ENCODE measurements at regions not wholly inside any gene's neighbourhood (a gene's known extent, or its start where the extent isn't known, plus 50 kb on each side); places are given as distances from the start of the nearest gene placed in this dataset.
"Not testable (repeated sequence)": the region's sequence is repeated elsewhere in the genome, so short reads cannot be mapped to it uniquely, and the experiment has no call there.

- Histone ChIP-seq H3K4me1 (ENCODE audit: insufficient read depth, insufficient read length) (no peaks in the 10 kb centered on the region), H3K36me3 (ENCODE audit: insufficient read depth, insufficient read length, low read length) (no peaks in the 10 kb centered on the region), H3K27me3 (ENCODE audit: insufficient read depth, insufficient read length) (no peaks in the 10 kb centered on the region), H3K9me3 (ENCODE audit: insufficient read depth, low read length) (no peaks in the 10 kb centered on the region), H3K4me3 (ENCODE audit: insufficient read length, low read depth) (no peak overlapping the region), H3K9ac (ENCODE audit: insufficient read length, low read depth) (no peak overlapping the region)
- DNase-seq (ENCODE audit: low read depth, low spot score), result no peak
- TF ChIP-seq ZNF274 (IDR thresholded peaks at IDR 0.05; ENCODE audit: low read depth, low read length) (no peak), YY1 (IDR thresholded peaks at IDR 0.05; ENCODE audit: insufficient read depth, insufficient read length) (no peak)
Observed at GRCh38 chrX:127782904-127783303, 269.3 kb downstream of the ACTRT1 start.

- Histone ChIP-seq H3K4me3 (ENCODE audit: insufficient read length, low read depth) (no peak overlapping the region), H3K36me3 (ENCODE audit: insufficient read depth, insufficient read length, low read length) (no peaks in the 10 kb centered on the region), H3K9ac (ENCODE audit: insufficient read length, low read depth) (no peak overlapping the region), H3K9me3 (ENCODE audit: insufficient read depth, low read length) (no peaks in the 10 kb centered on the region), H3K4me1 (ENCODE audit: insufficient read depth, insufficient read length) (no peaks in the 10 kb centered on the region), H3K27me3 (ENCODE audit: insufficient read depth, insufficient read length) (no peaks in the 10 kb centered on the region)
- DNase-seq (ENCODE audit: low read depth, low spot score), result no peak
- TF ChIP-seq YY1 (IDR thresholded peaks at IDR 0.05; ENCODE audit: insufficient read depth, insufficient read length) (no peak), SUZ12 (IDR thresholded peaks at IDR 0.05; ENCODE audit: extremely low read depth, insufficient read depth, insufficient read length) (no peak)
Observed at GRCh38 chrX:127764674-127765073, 287.5 kb downstream of the ACTRT1 start.

- DNase-seq (ENCODE audit: low read depth, low spot score), result no peak
- Histone ChIP-seq H3K36me3 (ENCODE audit: insufficient read depth, insufficient read length, low read length) (no peaks in the 10 kb centered on the region), H3K9ac (ENCODE audit: insufficient read length, low read depth) (no peak overlapping the region), H3K4me1 (ENCODE audit: insufficient read depth, insufficient read length) (no peaks in the 10 kb centered on the region), H3K9me3 (ENCODE audit: insufficient read depth, low read length) (no peaks in the 10 kb centered on the region), H3K4me3 (ENCODE audit: insufficient read length, low read depth) (no peak overlapping the region), H3K27me3 (ENCODE audit: insufficient read depth, insufficient read length) (no peaks in the 10 kb centered on the region)
- no peak for TF ChIP-seq YY1 (IDR thresholded peaks at IDR 0.05; ENCODE audit: insufficient read depth, insufficient read length)
- TF ChIP-seq ZNF274 (IDR thresholded peaks at IDR 0.05; ENCODE audit: low read depth, low read length), result no peak
- no peak for TF ChIP-seq SUZ12 (IDR thresholded peaks at IDR 0.05; ENCODE audit: extremely low read depth, insufficient read depth, insufficient read length)
Observed at GRCh38 chrX:127762663-127763062, 289.5 kb downstream of the ACTRT1 start.

DNA sequence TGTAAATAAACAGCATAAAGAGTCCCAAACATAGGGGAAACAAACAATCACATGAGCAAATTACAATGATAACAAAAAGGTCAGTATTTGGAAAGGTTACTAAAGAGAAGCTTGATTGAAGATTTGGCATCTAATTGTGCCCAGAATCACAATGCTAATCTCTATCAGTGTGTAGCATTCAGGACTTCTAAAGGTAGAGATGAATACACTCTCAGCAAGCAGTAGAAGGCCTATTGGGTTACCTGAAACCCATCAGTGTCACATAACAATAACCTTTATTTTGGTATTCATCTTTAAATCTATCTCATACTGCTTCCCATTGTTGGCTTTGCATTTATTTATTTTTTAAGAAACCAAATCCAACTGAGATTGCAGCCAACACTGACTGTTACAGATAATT, 319.5 kb downstream of the ACTRT1 start:
- Histone ChIP-seq H3K27me3 (ENCODE audit: insufficient read depth, insufficient read length) (no peaks in the 10 kb centered on the region), H3K9me3 (ENCODE audit: insufficient read depth, low read length) (no peaks in the 10 kb centered on the region), H3K4me3 (ENCODE audit: insufficient read length, low read depth) (no peak overlapping the region), H3K9ac (ENCODE audit: insufficient read length, low read depth) (no peak overlapping the region), H3K4me1 (ENCODE audit: insufficient read depth, insufficient read length) (no peaks in the 10 kb centered on the region), H3K36me3 (ENCODE audit: insufficient read depth, insufficient read length, low read length) (no peaks in the 10 kb centered on the region)
- no peak for DNase-seq (ENCODE audit: low read depth, low spot score)
- TF ChIP-seq ZNF274 (IDR thresholded peaks at IDR 0.05; ENCODE audit: low read depth, low read length) (no peak), SUZ12 (IDR thresholded peaks at IDR 0.05; ENCODE audit: extremely low read depth, insufficient read depth, insufficient read length) (no peak), YY1 (IDR thresholded peaks at IDR 0.05; ENCODE audit: insufficient read depth, insufficient read length) (no peak)

- Histone ChIP-seq H3K36me3 (ENCODE audit: insufficient read depth, insufficient read length, low read length) (no peaks in the 10 kb centered on the region), H3K9me3 (ENCODE audit: insufficient read depth, low read length) (no peaks in the 10 kb centered on the region), H3K4me1 (ENCODE audit: insufficient read depth, insufficient read length) (no peaks in the 10 kb centered on the region), H3K9ac (ENCODE audit: insufficient read length, low read depth) (no peak overlapping the region), H3K27me3 (ENCODE audit: insufficient read depth, insufficient read length) (no peaks in the 10 kb centered on the region), H3K4me3 (ENCODE audit: insufficient read length, low read depth) (no peak overlapping the region)
- TF ChIP-seq YY1 (IDR thresholded peaks at IDR 0.05; ENCODE audit: insufficient read depth, insufficient read length), result no peak
- TF ChIP-seq ZNF274 (IDR thresholded peaks at IDR 0.05; ENCODE audit: low read depth, low read length), result no peak
- no peak for TF ChIP-seq SUZ12 (IDR thresholded peaks at IDR 0.05; ENCODE audit: extremely low read depth, insufficient read depth, insufficient read length)
- no peak for DNase-seq (ENCODE audit: low read depth, low spot score)
Observed at GRCh38 chrX:127726227-127726626, 326.0 kb downstream of the ACTRT1 start.

GRCh38 chrX:127708155-127708554, 344.0 kb downstream of the ACTRT1 start:
- H3K27me3 ChIP-seq (ENCODE audit: insufficient read depth, insufficient read length), result no peaks in the 10 kb centered on the region
- no peak for DNase-seq (ENCODE audit: low read depth, low spot score)

DNA sequence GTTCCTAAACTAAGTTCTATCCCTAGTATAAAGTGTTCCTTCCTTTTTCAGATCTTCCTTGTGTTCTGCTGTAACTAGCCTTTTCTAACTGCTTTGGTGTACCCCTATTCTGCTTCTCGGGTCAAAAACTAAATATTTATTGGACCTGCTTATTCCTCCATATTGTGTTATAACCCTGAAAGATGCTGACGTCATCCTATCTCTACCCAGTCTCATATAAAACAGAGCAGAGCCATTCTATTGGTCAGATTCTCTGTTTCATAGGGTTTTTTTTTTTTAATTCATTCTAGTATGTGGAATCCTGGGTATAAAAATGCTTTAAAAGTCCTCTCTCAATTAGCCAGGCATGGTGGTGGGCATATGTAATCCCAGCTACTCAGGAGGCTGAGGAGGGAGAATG, 349.7 kb downstream of the ACTRT1 start:
- H3K36me3 ChIP-seq (ENCODE audit: insufficient read depth, insufficient read length, low read length), result no peaks in the 10 kb centered on the region
- TF ChIP-seq ZNF274 (IDR thresholded peaks at IDR 0.05; ENCODE audit: low read depth, low read length) (no peak), SUZ12 (IDR thresholded peaks at IDR 0.05; ENCODE audit: extremely low read depth, insufficient read depth, insufficient read length) (no peak), YY1 (IDR thresholded peaks at IDR 0.05; ENCODE audit: insufficient read depth, insufficient read length) (no peak)
- no peaks in the 10 kb centered on the region for H3K9me3 ChIP-seq (ENCODE audit: insufficient read depth, low read length)
- no peaks in the 10 kb centered on the region for H3K4me1 ChIP-seq (ENCODE audit: insufficient read depth, insufficient read length)
- no peak overlapping the region for H3K4me3 ChIP-seq (ENCODE audit: insufficient read length, low read depth)
- no peaks in the 10 kb centered on the region for H3K27me3 ChIP-seq (ENCODE audit: insufficient read depth, insufficient read length)
- no peak overlapping the region for H3K9ac ChIP-seq (ENCODE audit: insufficient read length, low read depth)
- no peak for DNase-seq (ENCODE audit: low read depth, low spot score)

More at GRCh38 chrX:127708155-127708554, 344.0 kb downstream of the ACTRT1 start:
- H3K9me3 ChIP-seq (ENCODE audit: insufficient read depth, low read length), result no peaks in the 10 kb centered on the region
- H3K4me1 ChIP-seq (ENCODE audit: insufficient read depth, insufficient read length), result no peaks in the 10 kb centered on the region
- H3K36me3 ChIP-seq (ENCODE audit: insufficient read depth, insufficient read length, low read length), result no peaks in the 10 kb centered on the region
- no peak overlapping the region for H3K9ac ChIP-seq (ENCODE audit: insufficient read length, low read depth)
- no peak for TF ChIP-seq SUZ12 (IDR thresholded peaks at IDR 0.05; ENCODE audit: extremely low read depth, insufficient read depth, insufficient read length)
- TF ChIP-seq YY1 (IDR thresholded peaks at IDR 0.05; ENCODE audit: insufficient read depth, insufficient read length), result no peak
- TF ChIP-seq ZNF274 (IDR thresholded peaks at IDR 0.05; ENCODE audit: low read depth, low read length), result no peak
- H3K4me3 ChIP-seq (ENCODE audit: insufficient read length, low read depth), result no peak overlapping the region

DNA sequence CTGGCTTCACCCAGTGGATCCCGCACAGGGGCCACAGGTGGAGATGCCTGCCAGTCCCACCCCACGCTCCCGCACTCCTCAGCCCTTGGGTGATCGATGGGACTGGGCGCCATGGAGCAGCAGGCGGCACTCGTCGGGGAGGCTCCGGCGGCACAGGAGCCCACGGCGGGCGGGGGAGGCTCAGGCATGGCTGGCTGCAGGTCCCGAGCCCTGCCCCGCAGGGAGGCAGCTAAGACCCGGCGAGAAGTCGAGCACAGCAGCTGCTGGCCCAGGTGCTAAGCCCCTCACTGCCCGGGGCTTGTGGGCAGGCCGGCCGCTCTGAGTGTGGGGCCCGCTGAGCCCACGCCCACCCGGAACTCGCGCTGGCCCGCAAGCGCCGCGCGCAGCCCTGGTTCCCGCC, 389.3 kb downstream of the ACTRT1 start:
- not testable (repeated sequence) for DNase-seq (ENCODE audit: low read depth, low spot score); H3K9me3 ChIP-seq (ENCODE audit: insufficient read depth, low read length); H3K9ac ChIP-seq (ENCODE audit: insufficient read length, low read depth); H3K4me3 ChIP-seq (ENCODE audit: insufficient read length, low read depth); H3K4me1 ChIP-seq (ENCODE audit: insufficient read depth, insufficient read length); H3K36me3 ChIP-seq (ENCODE audit: insufficient read depth, insufficient read length, low read length); H3K27me3 ChIP-seq (ENCODE audit: insufficient read depth, insufficient read length)

All from NT2/D1 (cell line).